NT2/D1 (cell line): ENCODE measurements at regions not wholly inside any gene's neighbourhood (a gene's known extent, or its start where the extent isn't known, plus 50 kb on each side); places are given as distances from the start of the nearest gene placed in this dataset.

Experiments used
- YY1 ChIP-seq: IDR thresholded peaks from 2 replicates; pipeline ENCODE4 v1.6.1; 2011; ENCODE audit not compliant: insufficient read length, insufficient read depth
- ZNF274 ChIP-seq: IDR thresholded peaks from 2 replicates; pipeline ENCODE4 v1.6.1; 2011; ENCODE audit warnings: mild to moderate bottlenecking, low read depth, low read length

GRCh38 chr13:81334481-81334880, 993.6 kb upstream of the SPRY2 start:
- TF ChIP-seq ZNF274 = no peak
- no peak for TF ChIP-seq YY1
